ENCODE measurements at regions not wholly inside any gene's neighbourhood (a gene's known extent, or its start where the extent isn't known, plus 50 kb on each side); places are given as distances from the start of the nearest gene placed in this dataset.

DNA sequence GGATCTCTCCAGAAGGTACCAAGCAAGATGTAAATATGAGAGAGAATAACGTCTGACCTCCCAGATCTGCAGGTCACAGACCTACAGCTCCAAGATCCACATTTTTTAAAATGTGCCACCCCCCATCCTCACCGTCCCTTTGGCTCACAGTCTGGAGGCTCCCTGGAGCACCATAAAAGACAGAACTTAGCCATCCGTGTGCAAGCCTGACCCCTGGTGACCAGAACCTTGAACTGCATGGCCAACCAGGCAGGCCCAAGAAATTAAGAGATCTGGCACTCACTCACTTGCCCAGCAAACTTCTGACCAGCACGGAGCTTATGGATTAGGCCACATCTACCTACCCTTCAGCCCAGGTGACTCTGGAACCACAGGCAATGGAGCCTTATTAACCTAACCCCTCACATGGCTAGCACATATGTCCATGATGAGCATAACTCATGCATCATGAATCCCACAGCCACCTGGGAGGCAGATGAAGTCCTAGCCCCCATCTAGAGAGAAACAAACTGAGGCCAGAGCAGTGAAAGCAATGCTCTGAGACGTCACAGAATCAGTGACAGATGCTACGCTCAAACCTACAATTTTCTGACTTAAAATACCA, 275.3 kb downstream of the UACA start:
- Histone ChIP-seq H4K20me1 (ENCODE audit: insufficient read depth) (no peaks in the 10 kb centered on the region), H3K79me2 (ENCODE audit: insufficient read depth, low read length) (no peaks in the 10 kb centered on the region), H2AFZ (ENCODE audit: low read depth, low read length, poor library complexity, severe bottlenecking) (no peak overlapping the region), H3K9me3 (ENCODE audit: control insufficient read depth in 1 of 2, insufficient read depth in 1 of 2, low read depth in 1 of 2, low read length in 2 of 2) (no peaks in the 10 kb centered on the region), H3K4me1 (ENCODE audit: control insufficient read depth in 1 of 2, insufficient read depth in 2 of 2, low read length in 2 of 2) (peaks cover 14 to 18% of the 10 kb centered on the region in 2 experiments), H3K27ac (ENCODE audit: low read depth, low read length) (no peak overlapping the region), H3K9ac (ENCODE audit: low read length) (no peak overlapping the region), H3K4me3 (replicated peaks in 1 of 2; ENCODE audit: low read depth in 1 of 2, low read length in 2 of 2) (no peak overlapping the region), H3K9me2 (ENCODE audit: insufficient read depth) (no peaks in the 10 kb centered on the region), H3K4me2 (ENCODE audit: low read length) (no peak overlapping the region), H3K36me3 (ENCODE audit: control insufficient read depth in 1 of 2, insufficient read depth in 2 of 2, low read length in 2 of 2) (no peaks in the 10 kb centered on the region), H3K27me3 (ENCODE audit: insufficient read depth, low read length) (peaks cover 4% of the 10 kb centered on the region; the same call in 1 of the 2 replicates)
- ChIA-PET POLR2A (no interaction called here), CTCF (interaction anchor here (0.6 to 1.4 kb wide), 8 partner anchors 12 to 1012 kb away, joined by 3 to 10 read pairs (median 4); partner anchors contain the start of gene TLE3), RAD21 (ENCODE audit: low non-redundant PET in 1 of 2, low total read pairs in 2 of 2, uncharacterized antibody in 2 of 2, unreplicated experiment in 2 of 2) (no interaction called here)
- DNase-seq (ENCODE audit: low read depth, low spot score) (no peak), ATAC-seq (peak; percentile 71)
- BruUV-seq (replicated peaks), result no TSS peak
- intact Hi-C loops (cut with micrococcal nuclease), result loop anchor here (1.0 to 10.0 kb wide), 3 partner anchors 383 to 1011 kb away; no protein-coding TSS in a partner anchor
- TF ChIP-seq, protein P1, sequence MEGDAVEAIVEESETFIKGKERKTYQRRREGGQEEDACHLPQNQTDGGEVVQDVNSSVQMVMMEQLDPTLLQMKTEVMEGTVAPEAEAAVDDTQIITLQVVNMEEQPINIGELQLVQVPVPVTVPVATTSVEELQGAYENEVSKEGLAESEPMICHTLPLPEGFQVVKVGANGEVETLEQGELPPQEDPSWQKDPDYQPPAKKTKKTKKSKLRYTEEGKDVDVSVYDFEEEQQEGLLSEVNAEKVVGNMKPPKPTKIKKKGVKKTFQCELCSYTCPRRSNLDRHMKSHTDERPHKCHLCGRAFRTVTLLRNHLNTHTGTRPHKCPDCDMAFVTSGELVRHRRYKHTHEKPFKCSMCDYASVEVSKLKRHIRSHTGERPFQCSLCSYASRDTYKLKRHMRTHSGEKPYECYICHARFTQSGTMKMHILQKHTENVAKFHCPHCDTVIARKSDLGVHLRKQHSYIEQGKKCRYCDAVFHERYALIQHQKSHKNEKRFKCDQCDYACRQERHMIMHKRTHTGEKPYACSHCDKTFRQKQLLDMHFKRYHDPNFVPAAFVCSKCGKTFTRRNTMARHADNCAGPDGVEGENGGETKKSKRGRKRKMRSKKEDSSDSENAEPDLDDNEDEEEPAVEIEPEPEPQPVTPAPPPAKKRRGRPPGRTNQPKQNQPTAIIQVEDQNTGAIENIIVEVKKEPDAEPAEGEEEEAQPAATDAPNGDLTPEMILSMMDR (IDR thresholded peaks at IDR 0.05 in 2 of 3, conservative IDR thresholded peaks at IDR 0.05 in 1 of 3; ENCODE audit: borderline replicate concordance in 1 of 3, insufficient read depth in 1 of 3, low read depth in 2 of 3, low read length in 2 of 3), result peak in 2 of 3 experiments; percentile 95 to 97; a peak in 4 of 6 replicates
- no peak for TF ChIP-seq RAD21 (IDR thresholded peaks at IDR 0.05; ENCODE audit: low read depth)
- TF ChIP-seq, protein P2, sequence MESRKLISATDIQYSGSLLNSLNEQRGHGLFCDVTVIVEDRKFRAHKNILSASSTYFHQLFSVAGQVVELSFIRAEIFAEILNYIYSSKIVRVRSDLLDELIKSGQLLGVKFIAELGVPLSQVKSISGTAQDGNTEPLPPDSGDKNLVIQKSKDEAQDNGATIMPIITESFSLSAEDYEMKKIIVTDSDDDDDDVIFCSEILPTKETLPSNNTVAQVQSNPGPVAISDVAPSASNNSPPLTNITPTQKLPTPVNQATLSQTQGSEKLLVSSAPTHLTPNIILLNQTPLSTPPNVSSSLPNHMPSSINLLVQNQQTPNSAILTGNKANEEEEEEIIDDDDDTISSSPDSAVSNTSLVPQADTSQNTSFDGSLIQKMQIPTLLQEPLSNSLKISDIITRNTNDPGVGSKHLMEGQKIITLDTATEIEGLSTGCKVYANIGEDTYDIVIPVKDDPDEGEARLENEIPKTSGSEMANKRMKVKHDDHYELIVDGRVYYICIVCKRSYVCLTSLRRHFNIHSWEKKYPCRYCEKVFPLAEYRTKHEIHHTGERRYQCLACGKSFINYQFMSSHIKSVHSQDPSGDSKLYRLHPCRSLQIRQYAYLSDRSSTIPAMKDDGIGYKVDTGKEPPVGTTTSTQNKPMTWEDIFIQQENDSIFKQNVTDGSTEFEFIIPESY (IDR thresholded peaks at IDR 0.05; ENCODE audit: extremely low read depth, insufficient replicate concordance, low read length), result no peak
